ENCODE measurements at regions not wholly inside any gene's neighbourhood (a gene's known extent, or its start where the extent isn't known, plus 50 kb on each side); places are given as distances from the start of the nearest gene placed in this dataset.

DNA sequence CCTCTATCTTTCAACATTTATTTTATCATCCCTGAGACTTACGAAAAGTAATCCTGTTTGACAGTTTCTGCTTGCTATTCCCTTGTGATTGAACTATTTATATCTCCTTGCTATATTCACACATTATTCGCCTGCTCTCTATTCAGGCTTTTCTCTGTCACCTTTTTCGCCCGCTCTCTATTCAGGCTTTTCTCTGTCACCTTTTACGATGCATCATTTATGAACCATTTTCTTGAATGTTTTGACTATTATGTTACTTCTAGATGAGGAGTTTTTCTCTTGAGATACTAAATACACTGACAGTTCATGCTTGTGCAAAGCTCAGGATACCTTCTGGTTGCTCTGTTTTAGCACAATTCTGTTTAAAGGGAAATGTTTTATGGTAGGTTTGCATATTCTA is 143.3 kb upstream of the VSTM2A start:
- Mint-ChIP-seq H3K9me3 (peaks cover 11 to 13% of the 10 kb centered on the region in 2 donors), H3K4me3 (no peak overlapping the region), H3K36me3 (peaks cover 6% of the 10 kb centered on the region), H3K4me1 (no peaks in the 10 kb centered on the region), H3K27ac (no peak overlapping the region), H3K27me3 (ENCODE audit: low read depth in 2 of 2) (no peaks in the 10 kb centered on the region)
- 95% methylated on average over 5 of the region's 5 CpGs for WGBS (ENCODE audit: insufficient coverage)
- Histone ChIP-seq H3K27me3 (ENCODE audit: control insufficient read depth, insufficient read depth, low read length) (no peaks in the 10 kb centered on the region), H3K36me3 (ENCODE audit: control insufficient read depth, insufficient read depth, low read length) (no peaks in the 10 kb centered on the region), H3K4me3 (ENCODE audit: low read length) (no peak overlapping the region), H3K27ac (ENCODE audit: low read length) (no peak overlapping the region), H3K4me1 (ENCODE audit: control insufficient read depth, insufficient read depth, low read length) (no peaks in the 10 kb centered on the region), H3K9me3 (ENCODE audit: control insufficient read depth, insufficient read depth, low read length) (no peaks in the 10 kb centered on the region)
- DNase-seq: no peak
- ATAC-seq: no peak
- intact Hi-C loops (cut with micrococcal nuclease): no loop called here
- TF ChIP-seq, protein P1, sequence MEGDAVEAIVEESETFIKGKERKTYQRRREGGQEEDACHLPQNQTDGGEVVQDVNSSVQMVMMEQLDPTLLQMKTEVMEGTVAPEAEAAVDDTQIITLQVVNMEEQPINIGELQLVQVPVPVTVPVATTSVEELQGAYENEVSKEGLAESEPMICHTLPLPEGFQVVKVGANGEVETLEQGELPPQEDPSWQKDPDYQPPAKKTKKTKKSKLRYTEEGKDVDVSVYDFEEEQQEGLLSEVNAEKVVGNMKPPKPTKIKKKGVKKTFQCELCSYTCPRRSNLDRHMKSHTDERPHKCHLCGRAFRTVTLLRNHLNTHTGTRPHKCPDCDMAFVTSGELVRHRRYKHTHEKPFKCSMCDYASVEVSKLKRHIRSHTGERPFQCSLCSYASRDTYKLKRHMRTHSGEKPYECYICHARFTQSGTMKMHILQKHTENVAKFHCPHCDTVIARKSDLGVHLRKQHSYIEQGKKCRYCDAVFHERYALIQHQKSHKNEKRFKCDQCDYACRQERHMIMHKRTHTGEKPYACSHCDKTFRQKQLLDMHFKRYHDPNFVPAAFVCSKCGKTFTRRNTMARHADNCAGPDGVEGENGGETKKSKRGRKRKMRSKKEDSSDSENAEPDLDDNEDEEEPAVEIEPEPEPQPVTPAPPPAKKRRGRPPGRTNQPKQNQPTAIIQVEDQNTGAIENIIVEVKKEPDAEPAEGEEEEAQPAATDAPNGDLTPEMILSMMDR (IDR thresholded peaks at IDR 0.05): no peak

DNA sequence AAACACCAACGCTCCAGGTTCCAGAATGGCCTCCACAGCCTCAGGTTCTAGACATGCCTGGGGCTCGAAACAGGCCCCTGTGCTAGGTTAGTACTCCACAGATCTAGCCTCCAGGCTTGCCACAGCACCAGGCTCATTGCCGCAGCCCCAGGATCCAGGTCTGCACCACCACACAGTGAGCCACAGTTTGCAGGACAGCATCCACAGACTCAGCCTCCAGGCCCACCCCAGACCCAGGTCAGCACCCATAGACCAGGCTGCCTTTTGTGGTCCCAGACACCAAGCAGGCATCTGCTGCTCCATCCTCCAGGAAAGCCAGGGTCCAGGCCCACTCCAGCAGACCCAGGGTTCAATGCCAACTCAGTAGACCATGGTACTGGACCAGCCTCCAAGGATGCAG is 132.3 kb upstream of the VSTM2A start:
- peaks cover 13% of the 10 kb centered on the region for H3K36me3 Mint-ChIP-seq
- Histone ChIP-seq H3K27me3 (ENCODE audit: control insufficient read depth, insufficient read depth, low read length) (no peaks in the 10 kb centered on the region), H3K4me3 (ENCODE audit: low read length) (no peak overlapping the region), H3K27ac (ENCODE audit: low read length) (no peak overlapping the region), H3K36me3 (ENCODE audit: control insufficient read depth, insufficient read depth, low read length) (no peaks in the 10 kb centered on the region), H3K9me3 (ENCODE audit: control insufficient read depth, insufficient read depth, low read length) (peaks cover 10% of the 10 kb centered on the region), H3K4me1 (ENCODE audit: control insufficient read depth, insufficient read depth, low read length) (no peaks in the 10 kb centered on the region)
- 85% methylated on average over 3 of the region's 3 CpGs for WGBS (ENCODE audit: insufficient coverage)
- no peak for ATAC-seq
- H3K9me3 Mint-ChIP-seq: peaks cover 15 to 35% of the 10 kb centered on the region in 2 donors
- intact Hi-C loops (cut with micrococcal nuclease): no loop called here
- H3K27me3 Mint-ChIP-seq (ENCODE audit: low read depth in 2 of 2): no peaks in the 10 kb centered on the region
- no peak overlapping the region for H3K27ac Mint-ChIP-seq
- no peak overlapping the region for H3K4me3 Mint-ChIP-seq
- TF ChIP-seq, protein P1 (IDR thresholded peaks at IDR 0.05): no peak
- no peak for DNase-seq
- no peaks in the 10 kb centered on the region for H3K4me1 Mint-ChIP-seq

DNA sequence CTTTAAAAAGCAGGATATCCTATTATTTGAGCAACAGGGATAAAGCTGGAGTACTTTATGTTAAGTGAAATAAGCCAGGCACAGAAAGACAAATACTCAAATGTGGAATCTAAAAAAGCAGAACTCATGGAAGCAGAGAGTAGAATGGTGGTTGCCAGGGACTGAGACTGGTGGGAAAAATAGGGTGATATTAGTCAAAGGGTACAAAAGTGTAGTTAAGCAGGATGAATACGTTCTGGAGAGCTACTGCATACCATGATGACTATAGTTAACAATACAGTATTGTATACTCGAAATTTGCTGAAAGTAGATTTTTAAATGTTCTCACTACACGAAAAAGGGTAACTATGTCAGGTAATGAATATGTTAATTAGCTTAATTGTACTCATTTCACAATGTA is 125.5 kb upstream of the VSTM2A start:
- intact Hi-C loops (cut with micrococcal nuclease): no loop called here
- no peak overlapping the region for H3K4me3 Mint-ChIP-seq
- ATAC-seq: no peak
- H3K36me3 ChIP-seq (ENCODE audit: control insufficient read depth, insufficient read depth, low read length): no peaks in the 10 kb centered on the region
- DNase-seq: no peak
- H3K27ac ChIP-seq (ENCODE audit: low read length): no peak overlapping the region
- no peak overlapping the region for H3K27ac Mint-ChIP-seq
- TF ChIP-seq, protein P1 (IDR thresholded peaks at IDR 0.05): no peak
- peaks cover 4% of the 10 kb centered on the region for H3K9me3 ChIP-seq (ENCODE audit: control insufficient read depth, insufficient read depth, low read length)
- H3K9me3 Mint-ChIP-seq: peaks cover 17 to 21% of the 10 kb centered on the region in 2 donors
- H3K27me3 Mint-ChIP-seq (ENCODE audit: low read depth in 2 of 2): no peaks in the 10 kb centered on the region
- H3K36me3 Mint-ChIP-seq: peaks cover 7% of the 10 kb centered on the region
- H3K4me1 Mint-ChIP-seq: no peaks in the 10 kb centered on the region
- H3K27me3 ChIP-seq (ENCODE audit: control insufficient read depth, insufficient read depth, low read length): no peaks in the 10 kb centered on the region
- WGBS (ENCODE audit: insufficient coverage): 80% methylated on average over 1 of the region's 3 CpGs
- H3K4me3 ChIP-seq (ENCODE audit: low read length): no peak overlapping the region
- H3K4me1 ChIP-seq (ENCODE audit: control insufficient read depth, insufficient read depth, low read length): no peaks in the 10 kb centered on the region

DNA sequence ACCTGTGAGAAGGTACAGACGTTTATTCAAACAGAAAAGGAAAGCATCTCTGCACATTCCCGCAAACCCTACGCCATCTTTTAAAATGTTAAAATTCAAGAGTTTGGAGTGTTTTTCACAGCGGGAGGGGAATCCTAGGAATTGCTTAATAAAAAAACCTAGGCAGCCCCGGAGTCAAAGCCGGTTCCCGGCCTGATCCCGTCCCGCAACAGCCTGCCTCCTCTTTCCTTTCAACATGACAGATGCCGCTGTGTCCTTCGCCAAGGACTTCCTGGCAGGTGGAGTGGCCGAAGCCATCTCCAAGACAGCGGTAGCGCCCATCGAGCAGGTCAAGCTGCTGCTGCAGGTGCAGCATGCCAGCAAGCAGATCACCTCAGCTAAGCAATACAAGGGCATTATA is 123.0 kb upstream of the VSTM2A start:
- intact Hi-C loops (cut with micrococcal nuclease): no loop called here

More for the DNA sequence above, 123.0 kb upstream of the VSTM2A start:
- TF ChIP-seq, protein P1 (IDR thresholded peaks at IDR 0.05): no peak
- H3K4me3 Mint-ChIP-seq: no peak overlapping the region
- DNase-seq: no peak
- H3K36me3 Mint-ChIP-seq: peaks cover 7% of the 10 kb centered on the region
- H3K4me1 Mint-ChIP-seq: no peaks in the 10 kb centered on the region
- H3K27me3 Mint-ChIP-seq (ENCODE audit: low read depth in 2 of 2): no peaks in the 10 kb centered on the region
- no peak overlapping the region for H3K4me3 ChIP-seq (ENCODE audit: low read length)
- 94% methylated on average over 15 of the region's 15 CpGs for WGBS (ENCODE audit: insufficient coverage)
- no peak overlapping the region for H3K27ac Mint-ChIP-seq
- H3K27ac ChIP-seq (ENCODE audit: low read length): no peak overlapping the region
- H3K27me3 ChIP-seq (ENCODE audit: control insufficient read depth, insufficient read depth, low read length): no peaks in the 10 kb centered on the region
- peaks cover 8 to 10% of the 10 kb centered on the region in 2 donors for H3K9me3 Mint-ChIP-seq
- H3K9me3 ChIP-seq (ENCODE audit: control insufficient read depth, insufficient read depth, low read length): peaks cover 4% of the 10 kb centered on the region
- H3K4me1 ChIP-seq (ENCODE audit: control insufficient read depth, insufficient read depth, low read length): no peaks in the 10 kb centered on the region
- ATAC-seq: no peak
- no peaks in the 10 kb centered on the region for H3K36me3 ChIP-seq (ENCODE audit: control insufficient read depth, insufficient read depth, low read length)

Data from natural killer cell (primary cell).